T-helper 2 cell treated with Interferon-gamma antibody and Interleukin-4, amounts not matched to agents 100 ng/mL and 5 ng/mL, for 36 hours (primary cell): ENCODE measurements at regions not wholly inside any gene's neighbourhood (a gene's known extent, or its start where the extent isn't known, plus 50 kb on each side); places are given as distances from the start of the nearest gene placed in this dataset.
"Not testable (repeated sequence)": the region's sequence is repeated elsewhere in the genome, so short reads cannot be mapped to it uniquely, and the experiment has no call there.

ENCODE experiments used
- intact Hi-C: fragments of 100-400 bp; cut with micrococcal nuclease; formaldehyde crosslinking; loops from one replicate; pipeline ENCODE4 v1.15.1; 2023

GRCh38 chr4:115501656-115502055 is 388.2 kb upstream of the NDST4 start:
- intact Hi-C loops: no loop called here

DNA sequence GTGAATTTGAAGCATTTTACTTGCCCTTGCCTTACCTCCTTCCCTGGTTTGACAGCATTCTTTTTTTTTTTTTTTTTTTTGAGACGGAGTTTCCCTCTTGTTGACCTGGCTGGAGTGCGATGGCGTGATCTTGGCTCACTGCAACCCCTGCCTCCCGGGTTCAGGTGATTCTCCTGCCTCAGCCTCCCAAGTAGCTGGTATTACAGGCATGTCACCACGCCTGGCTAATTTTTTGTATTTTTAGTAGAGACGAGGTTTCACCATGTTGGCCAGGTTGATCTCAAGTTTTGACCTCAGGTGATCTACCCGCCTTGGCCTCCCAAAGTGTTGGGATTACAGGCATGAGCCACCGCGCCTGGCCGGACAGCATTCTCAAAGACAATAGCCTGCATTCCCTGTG is 380.4 kb upstream of the NDST4 start:
- intact Hi-C loops: not testable (repeated sequence)

DNA sequence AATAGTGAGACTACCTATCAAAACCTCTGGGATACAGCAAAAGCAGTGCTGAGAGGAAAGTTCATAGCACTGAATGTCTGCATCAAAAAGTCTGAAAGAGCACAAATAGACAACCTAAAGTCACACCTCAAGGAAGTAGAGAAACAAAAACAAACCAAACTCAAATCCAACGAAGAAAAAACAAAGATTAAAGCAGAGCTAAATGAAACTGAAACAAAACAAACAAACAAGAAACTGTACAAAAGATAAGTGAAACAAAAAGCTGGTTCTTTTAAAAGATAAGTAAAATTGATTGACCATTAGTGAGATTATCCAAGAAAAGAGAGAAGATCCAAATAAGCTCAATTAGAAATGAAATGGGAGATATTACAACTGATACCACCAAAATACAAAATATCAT is 378.3 kb upstream of the NDST4 start:
- intact Hi-C loops: no loop called here

- intact Hi-C loops: no loop called here
These were observed 375.9 kb upstream of the NDST4 start for GRCh38 chr4:115489279-115489678.

DNA sequence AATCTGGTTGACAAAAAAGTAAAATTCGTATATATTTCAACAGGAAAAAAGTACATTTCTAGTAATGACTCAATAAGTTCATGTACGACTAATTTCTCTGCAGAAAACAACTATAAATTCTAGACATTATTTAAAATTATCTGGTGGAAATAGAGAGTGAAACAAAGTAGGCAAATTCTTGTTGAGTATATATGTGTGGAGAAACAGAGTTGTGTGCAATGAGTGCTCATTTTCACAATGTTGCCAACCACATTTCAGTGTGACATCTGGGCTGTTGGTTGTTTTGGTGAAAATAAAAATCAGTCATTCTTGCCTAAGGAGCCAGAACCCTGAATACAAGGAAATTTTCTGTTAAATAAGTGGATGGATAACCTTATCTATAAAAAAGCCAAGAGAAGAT is 372.0 kb upstream of the NDST4 start:
- intact Hi-C loops: no loop called here

- intact Hi-C loops: no loop called here
These were observed 371.1 kb upstream of the NDST4 start for GRCh38 chr4:115484479-115484878.

GRCh38 chr4:115470763-115471162 is 357.3 kb upstream of the NDST4 start:
- intact Hi-C loops: no loop called here

DNA sequence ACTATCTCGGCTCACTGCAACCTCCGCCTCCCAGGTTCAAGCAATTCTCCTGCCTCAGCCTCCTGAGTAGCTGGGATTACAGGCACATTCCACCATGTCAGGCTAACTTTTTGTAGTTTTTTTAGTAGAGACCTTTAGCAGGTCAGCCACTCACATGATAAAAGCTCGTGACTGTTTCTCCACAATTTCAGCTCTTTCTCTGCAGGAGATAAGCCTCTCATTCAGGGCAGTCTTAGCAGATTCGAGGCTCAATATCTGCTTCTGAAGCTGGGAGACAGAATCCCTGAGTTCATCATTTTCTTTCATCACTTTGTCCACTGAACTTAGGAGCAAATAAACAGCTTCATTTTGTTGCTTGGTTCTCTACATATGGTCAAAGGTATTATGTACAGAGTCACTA is 345.9 kb upstream of the NDST4 start:
- intact Hi-C loops: not testable (repeated sequence)

GRCh38 chr4:115456231-115456630 is 342.8 kb upstream of the NDST4 start:
- intact Hi-C loops: no loop called here

DNA sequence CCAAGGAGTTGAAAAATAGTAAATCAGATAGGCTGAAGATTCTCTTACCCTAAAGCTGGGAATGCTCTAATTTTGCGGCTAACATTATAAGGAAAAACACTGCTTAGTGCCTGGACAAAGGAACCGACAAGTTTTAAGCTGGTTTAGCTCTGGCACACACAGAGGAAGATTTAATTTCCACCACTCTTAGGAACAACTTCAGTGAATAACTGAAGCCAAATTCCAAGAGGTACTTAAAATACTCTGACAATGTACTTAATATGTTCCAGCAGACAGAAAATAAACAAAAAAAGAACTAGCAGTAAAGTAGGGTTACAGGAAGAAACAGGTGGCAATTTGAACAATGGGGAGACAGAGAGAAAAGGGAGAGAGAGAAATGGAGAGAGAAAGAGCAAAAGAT is 340.8 kb upstream of the NDST4 start:
- intact Hi-C loops: no loop called here

DNA sequence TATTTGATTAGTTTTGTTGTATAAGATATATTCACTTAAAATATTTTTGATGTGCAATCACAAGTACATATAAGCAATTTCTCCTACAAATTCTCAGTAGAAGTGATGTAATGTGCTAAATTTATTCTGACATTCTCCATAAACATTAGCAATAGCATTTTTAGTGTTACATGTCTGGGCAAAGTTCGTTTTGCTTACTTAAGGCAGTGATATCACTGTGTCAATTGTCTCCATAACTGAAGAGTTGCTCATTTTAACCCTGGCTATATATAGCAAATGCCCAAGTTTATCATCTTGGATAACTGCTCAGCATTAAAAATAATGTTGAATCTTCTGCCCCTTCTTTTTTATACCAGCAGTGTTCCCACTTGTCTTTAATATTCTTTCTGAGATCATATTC is 340.0 kb upstream of the NDST4 start:
- intact Hi-C loops: no loop called here

DNA sequence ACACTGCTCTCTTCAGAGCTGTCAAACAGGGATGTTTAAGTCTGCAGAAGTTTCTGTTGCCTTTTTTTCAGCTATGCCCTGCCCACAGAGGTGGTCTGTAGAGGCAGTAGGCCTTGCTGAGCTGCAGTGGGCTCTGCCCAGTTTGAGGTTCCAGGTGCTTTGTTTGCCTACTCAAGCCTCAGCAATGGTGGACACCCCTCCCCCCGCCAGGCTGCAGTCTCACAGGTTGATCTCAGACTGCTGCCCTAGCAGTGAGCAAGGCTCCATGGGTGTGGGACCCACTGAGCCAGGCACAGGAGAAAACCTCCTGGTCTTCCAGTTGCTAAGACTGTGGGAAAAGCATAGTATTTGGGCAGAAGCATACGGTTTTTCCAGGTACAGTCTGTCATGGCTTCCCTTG is 338.8 kb upstream of the NDST4 start:
- intact Hi-C loops: not testable (repeated sequence)

- intact Hi-C loops: no loop called here
These were observed 324.3 kb upstream of the NDST4 start for GRCh38 chr4:115437739-115438138.

DNA sequence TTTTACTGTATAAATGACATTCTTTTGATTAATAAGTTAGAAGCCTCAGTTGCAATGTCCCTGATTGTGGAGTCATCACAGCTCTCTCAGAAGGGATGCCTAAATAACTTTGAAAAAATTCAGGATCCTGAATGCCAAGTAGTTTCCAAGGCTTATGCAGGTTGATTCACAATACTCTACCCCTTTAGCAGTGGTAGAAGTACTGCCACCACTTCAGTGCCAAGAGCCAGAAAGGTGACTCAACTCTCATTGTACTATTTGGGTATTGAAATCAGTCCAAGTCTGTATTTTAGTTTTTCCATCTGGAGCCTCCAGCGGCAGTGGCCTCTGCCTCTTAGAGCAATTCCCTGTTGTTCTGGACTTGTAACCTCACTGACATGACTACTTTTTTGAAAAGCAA is 320.1 kb upstream of the NDST4 start:
- intact Hi-C loops: no loop called here

DNA sequence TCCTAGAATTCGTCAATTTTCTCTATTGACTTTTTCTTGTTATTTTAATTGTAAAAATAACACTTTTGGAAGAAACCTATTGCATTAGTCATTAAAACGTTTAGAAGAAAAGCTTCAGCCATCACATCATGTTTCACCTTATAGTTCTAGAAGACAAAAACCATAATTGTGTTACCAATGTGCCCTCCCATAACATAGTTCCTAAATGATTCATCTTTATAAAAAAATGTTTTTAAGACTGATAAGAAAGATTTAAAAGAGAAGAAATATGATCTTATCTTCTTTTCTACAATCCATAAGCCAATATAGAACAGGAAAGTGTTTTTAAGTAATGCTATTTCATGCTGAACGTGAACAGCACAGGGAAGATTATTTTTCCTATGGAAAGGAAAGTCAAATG is 316.6 kb upstream of the NDST4 start:
- intact Hi-C loops: no loop called here

DNA sequence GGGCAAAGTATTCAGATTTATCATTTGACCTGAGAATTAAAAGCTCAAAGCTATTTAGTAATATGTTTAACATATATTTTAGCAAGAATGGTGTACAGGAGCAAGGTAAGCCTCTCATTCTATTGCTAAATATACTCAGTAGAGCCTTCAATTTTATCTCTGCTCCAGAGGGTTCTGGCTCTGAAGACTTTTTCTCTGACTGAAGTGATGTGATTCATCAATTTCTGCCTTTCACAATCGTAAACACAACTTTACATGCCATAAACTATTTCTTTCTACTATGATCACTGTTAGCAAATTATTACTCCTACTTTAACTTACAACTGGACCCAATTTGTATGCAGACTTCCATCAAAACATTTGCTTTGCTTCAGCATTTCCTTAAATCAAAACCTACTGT is 315.0 kb upstream of the NDST4 start:
- intact Hi-C loops: no loop called here

DNA sequence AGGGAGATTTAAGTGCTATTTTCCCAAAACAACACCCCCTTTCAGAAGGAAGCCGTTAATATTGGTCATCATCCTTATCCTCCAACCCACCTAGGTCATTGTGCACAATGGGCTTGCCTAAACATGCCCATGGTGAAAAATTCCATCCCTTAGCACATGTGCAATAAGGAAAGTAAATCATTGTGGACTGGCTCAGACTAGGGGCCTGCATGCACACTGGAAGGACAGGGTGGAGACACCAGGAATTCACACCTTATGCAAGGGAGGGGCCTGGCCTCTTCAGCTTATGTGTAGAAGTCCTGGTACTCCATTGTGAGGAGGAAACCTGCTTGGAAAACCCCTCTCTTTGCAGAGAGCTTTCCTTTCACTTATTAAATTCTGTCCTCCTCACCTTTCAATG is 311.4 kb upstream of the NDST4 start:
- intact Hi-C loops: no loop called here

DNA sequence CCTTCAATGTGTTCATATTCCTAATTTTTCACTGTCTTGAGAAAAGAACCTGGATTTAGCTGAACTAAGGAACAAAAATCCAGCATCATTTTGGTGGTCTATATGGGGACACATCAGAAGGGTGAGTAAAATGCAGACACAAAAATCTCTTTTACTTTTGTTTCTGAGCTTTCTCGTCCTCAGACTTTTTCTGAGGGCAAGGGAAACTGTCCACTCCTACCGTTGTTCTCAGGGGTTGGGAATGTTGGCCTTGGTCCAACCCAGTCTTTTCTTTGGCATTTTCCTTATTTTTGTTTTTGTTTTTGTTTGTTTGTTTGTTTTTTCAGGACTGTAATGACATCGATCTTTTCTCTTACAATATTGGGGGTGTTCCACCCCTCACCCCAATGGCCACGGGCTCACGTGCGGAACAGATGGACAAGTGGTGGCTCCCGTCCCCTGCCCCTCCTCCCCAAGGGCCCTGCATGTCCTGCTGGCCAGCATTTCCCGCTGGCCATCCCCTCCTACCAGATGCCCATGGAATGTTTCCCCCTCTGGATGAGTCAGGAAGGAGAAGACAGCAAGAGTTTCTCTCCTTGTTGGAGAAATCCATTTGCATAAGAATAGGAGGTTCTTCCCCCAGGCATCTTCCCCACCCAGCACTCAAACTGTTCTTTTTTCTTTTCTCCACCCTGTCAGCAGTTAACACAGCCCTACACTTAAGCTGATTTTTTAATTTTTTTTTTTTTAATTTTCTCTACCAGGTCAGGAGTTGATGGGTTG is 305.4 kb upstream of the NDST4 start:
- intact Hi-C loops: no loop called here

DNA sequence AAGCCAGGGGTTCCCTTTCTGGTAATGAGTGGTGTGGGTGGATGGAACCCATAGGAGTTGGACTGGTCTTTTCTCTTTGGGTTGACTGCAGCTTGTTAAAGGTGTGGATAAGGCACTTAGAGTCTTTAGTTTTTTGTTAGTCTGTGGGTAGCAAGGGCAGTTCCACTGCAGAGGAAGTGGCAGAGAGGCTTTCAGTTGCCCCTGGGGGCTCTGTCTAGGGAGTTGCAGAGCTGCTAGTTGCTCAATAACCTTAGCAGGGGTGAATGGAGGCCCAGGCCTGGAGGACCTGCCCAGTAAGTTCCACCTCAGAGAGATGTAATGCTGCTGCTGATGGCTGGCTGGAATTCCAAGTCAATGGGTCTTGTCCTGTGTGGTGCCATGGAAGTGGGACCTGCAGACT is 282.6 kb upstream of the NDST4 start:
- intact Hi-C loops: no loop called here

- intact Hi-C loops: no loop called here
These were observed 263.4 kb upstream of the NDST4 start for GRCh38 chr4:115376866-115377265.

GRCh38 chr4:115374621-115375020 is 261.2 kb upstream of the NDST4 start:
- intact Hi-C loops: no loop called here

DNA sequence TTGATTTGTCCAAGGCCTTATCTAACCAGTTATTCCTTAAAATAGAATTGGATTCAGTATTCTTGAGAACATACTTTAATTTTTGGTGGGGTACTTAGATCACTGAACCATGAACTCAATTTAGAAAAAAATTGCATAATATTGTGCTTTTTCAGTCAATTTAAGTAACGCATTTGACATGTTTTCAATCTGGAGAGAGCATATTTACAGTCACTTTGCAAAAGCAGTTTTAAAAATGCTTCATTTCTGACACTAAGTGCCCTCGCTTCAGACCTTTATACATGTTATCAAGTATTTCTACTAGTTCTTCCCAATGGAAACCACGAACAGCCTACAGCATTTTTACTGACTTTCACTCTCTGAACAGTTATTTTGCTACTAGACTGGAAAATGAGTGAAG is 257.1 kb upstream of the NDST4 start:
- intact Hi-C loops: no loop called here

GRCh38 chr4:115370012-115370411 is 256.6 kb upstream of the NDST4 start:
- intact Hi-C loops: no loop called here

- intact Hi-C loops: no loop called here
These were observed 253.0 kb upstream of the NDST4 start for GRCh38 chr4:115366390-115366789.
